Loucy (cell line): ENCODE measurements at regions not wholly inside any gene's neighbourhood (a gene's known extent, or its start where the extent isn't known, plus 50 kb on each side); places are given as distances from the start of the nearest gene placed in this dataset.

Experiments
- CTCF ChIP-seq: fragments of 200-600 bp; sonication (generic); conservative IDR thresholded peaks from 2 replicates; pipeline ENCODE4 v1.5.1; 2014; ENCODE audit warnings: mild to moderate bottlenecking, antibody characterized with exemption, low read length
- EZH2phosphoT487 ChIP-seq: fragments of 200-600 bp; IDR thresholded peaks from 2 replicates; pipeline ENCODE4 v1.6.1; 2018; ENCODE audit warnings: antibody characterized with exemption, mild to moderate bottlenecking, moderate library complexity, borderline replicate concordance

- no peak for TF ChIP-seq EZH2phosphoT487
- no peak for TF ChIP-seq CTCF
Observed at GRCh38 chr12:4202918-4203317, 70.6 kb upstream of the CCND2 start.
